DND-41 (cell line): ENCODE measurements at regions not wholly inside any gene's neighbourhood (a gene's known extent, or its start where the extent isn't known, plus 50 kb on each side); places are given as distances from the start of the nearest gene placed in this dataset.

Experiments
- CTCF ChIP-seq: IDR thresholded peaks from 2 replicates; pipeline ENCODE4 v1.5.1; 2012; ENCODE audit warnings: borderline replicate concordance, low read length, moderate library complexity, mild to moderate bottlenecking; ENCODE audit not compliant: poor library complexity, severe bottlenecking; ENCODE audit errors: extremely low read depth
- EZH2 ChIP-seq: IDR thresholded peaks from 3 replicates; pipeline ENCODE4 v1.6.1; 2012; ENCODE audit warnings: borderline replicate concordance, low read depth, mild to moderate bottlenecking, moderate library complexity, low read length, inconsistent platforms; ENCODE audit not compliant: severe bottlenecking

GRCh38 chr2:109680523-109681297 lies 66.5 kb downstream of the SOWAHC start:
- no peak for TF ChIP-seq CTCF
- no peak for TF ChIP-seq EZH2
